GM12873 (cell line): ENCODE measurements at regions not wholly inside any gene's neighbourhood (a gene's known extent, or its start where the extent isn't known, plus 50 kb on each side); places are given as distances from the start of the nearest gene placed in this dataset.

ENCODE experiments used
- TF ChIP-seq, protein P1 (sequence below): IDR thresholded peaks from 2 replicates; pipeline ENCODE4 v1.5.1; 2012; ENCODE audit warnings: low read depth, mild to moderate bottlenecking, moderate library complexity, low read length, control low read depth; ENCODE audit not compliant: insufficient read depth; ENCODE audit errors: missing control alignments

- TF ChIP-seq, protein P1, sequence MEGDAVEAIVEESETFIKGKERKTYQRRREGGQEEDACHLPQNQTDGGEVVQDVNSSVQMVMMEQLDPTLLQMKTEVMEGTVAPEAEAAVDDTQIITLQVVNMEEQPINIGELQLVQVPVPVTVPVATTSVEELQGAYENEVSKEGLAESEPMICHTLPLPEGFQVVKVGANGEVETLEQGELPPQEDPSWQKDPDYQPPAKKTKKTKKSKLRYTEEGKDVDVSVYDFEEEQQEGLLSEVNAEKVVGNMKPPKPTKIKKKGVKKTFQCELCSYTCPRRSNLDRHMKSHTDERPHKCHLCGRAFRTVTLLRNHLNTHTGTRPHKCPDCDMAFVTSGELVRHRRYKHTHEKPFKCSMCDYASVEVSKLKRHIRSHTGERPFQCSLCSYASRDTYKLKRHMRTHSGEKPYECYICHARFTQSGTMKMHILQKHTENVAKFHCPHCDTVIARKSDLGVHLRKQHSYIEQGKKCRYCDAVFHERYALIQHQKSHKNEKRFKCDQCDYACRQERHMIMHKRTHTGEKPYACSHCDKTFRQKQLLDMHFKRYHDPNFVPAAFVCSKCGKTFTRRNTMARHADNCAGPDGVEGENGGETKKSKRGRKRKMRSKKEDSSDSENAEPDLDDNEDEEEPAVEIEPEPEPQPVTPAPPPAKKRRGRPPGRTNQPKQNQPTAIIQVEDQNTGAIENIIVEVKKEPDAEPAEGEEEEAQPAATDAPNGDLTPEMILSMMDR, result no peak
These were observed 642.1 kb downstream of the SLCO4C1 start for GRCh38 chr5:101653996-101654395.

DNA sequence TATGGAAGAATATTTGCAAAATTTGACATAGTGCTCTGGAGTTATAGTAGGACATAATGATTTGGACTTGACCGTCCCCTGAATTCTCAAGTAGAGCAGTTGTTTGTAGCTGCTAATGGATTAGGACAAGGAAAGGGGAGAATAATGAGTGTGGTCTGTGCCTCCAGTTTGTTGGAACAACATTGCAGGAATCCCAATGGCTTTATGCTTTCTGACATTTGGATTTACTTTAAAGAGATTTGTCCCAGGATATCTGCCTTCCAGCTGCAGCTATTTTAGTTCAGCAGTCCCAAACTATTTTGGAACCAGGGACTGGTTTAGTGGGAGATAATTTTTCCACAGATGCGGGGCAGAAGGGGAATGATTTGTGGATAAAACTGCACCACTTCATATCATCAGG, 648.2 kb downstream of the SLCO4C1 start:
- TF ChIP-seq, protein P1, result no peak

DNA sequence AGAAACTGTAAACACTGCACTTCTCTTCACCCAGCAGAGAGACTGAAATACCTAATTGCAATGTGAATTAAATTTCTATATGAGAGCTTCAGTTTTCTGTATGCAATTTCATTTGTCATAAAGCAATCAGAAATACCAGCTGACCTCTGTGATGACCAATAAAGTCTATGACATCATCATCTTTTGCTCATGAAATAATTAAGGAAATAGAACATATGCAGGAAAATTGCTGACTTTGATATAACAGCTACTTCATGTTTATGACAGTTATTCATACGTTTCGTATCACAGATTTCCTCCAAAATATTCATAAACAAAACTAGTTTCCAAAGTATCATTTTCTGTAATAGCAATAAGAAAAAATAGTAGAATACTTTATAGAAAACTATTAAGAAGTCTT, 652.3 kb downstream of the SLCO4C1 start:
- TF ChIP-seq, protein P1, result no peak

DNA sequence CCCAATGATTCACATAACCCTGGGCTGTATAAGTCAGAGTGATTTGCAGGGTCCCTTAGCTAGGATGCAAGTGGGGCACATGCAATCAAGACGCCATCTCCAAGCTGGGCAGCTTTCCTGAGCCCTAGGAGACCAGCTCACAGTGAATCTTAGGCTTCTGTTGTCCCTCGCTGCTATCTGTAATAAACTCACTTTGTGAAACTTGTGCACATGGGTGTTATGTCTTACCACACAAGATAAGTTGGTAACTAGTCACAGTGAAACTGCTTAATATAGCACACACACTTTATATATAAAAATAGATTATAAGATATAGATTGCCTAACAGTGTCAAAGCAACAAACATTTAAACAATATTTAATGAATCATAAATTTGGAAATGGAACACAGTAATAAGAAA, 658.5 kb downstream of the SLCO4C1 start:
- TF ChIP-seq, protein P1, result no peak

GRCh38 chr5:101626572-101626971, 669.5 kb downstream of the SLCO4C1 start:
- TF ChIP-seq, protein P1, result no peak

GRCh38 chr5:101611039-101611438, 685.0 kb downstream of the SLCO4C1 start:
- TF ChIP-seq, protein P1, result no peak

GRCh38 chr5:101608322-101608721, 687.8 kb downstream of the SLCO4C1 start:
- TF ChIP-seq, protein P1, result no peak

DNA sequence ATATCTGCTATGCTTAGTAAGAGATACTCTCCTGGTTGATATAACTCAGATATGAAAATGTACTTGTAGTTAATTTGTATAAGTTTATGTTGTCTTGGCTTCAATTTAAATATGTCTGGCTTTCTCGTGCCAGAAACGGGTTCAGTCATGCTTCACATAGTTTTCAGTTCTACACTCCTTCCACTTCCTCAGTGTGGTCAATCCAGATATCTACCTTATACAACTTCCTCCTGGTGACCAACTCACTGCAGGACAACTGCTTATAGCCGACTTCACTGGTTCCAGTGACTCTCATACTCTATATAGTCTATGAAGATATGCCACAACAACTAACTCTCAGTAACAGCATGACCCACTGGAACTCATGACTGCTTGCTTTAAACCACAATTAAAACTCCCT, 690.4 kb downstream of the SLCO4C1 start:
- TF ChIP-seq, protein P1, result no peak
